ENCODE measurements at regions not wholly inside any gene's neighbourhood (a gene's known extent, or its start where the extent isn't known, plus 50 kb on each side); places are given as distances from the start of the nearest gene placed in this dataset.

- TF ChIP-seq TAF1 (IDR thresholded peaks at IDR 0.05; ENCODE audit: low read depth) (no peak), RAD21 (IDR thresholded peaks at IDR 0.05; ENCODE audit: low read depth) (no peak), REST (IDR thresholded peaks at IDR 0.05; ENCODE audit: low read depth) (no peak), USF1 (IDR thresholded peaks at IDR 0.05) (no peak), CREB1 (IDR thresholded peaks at IDR 0.05; ENCODE audit: low read depth) (no peak), TEAD4 (IDR thresholded peaks at IDR 0.05) (no peak), MAX (IDR thresholded peaks at IDR 0.05) (no peak)
Measured at GRCh38 chr1:78283691-78284090, 207.1 kb upstream of the PTGFR start.
